Adrenal gland (tissue), 5 donors: ENCODE measurements at regions not wholly inside any gene's neighbourhood (a gene's known extent, or its start where the extent isn't known, plus 50 kb on each side); places are given as distances from the start of the nearest gene placed in this dataset.

ENCODE experiments used
- POLR2A ChIP-seq, 2 donors: fragments of 450-650 bp; IDR thresholded peaks; one replicate each; pipeline ENCODE4 v1.6.1; 2017; ENCODE audit warnings: antibody characterized with exemption in 2 of 2, mild to moderate bottlenecking in 2 of 2, moderate library complexity in 1 of 2
- TF ChIP-seq, protein P1 (sequence below), 6 experiments: fragments of 450-650 bp in 4 of 6; fragments of 200-600 bp in 2 of 6; sonication (generic) in 1 of 6; IDR thresholded peaks; 1 replicate in 5 of 6; 2 replicates in 1 of 6; pipeline versions ENCODE4 v1.5.1 to v1.8.0; 2016 to 2021; ENCODE audit warnings: antibody characterized with exemption in 6 of 6, mild to moderate bottlenecking in 2 of 6, moderate library complexity in 1 of 6
- donor health status: DM: no; HTN: no; CAD: no.

DNA sequence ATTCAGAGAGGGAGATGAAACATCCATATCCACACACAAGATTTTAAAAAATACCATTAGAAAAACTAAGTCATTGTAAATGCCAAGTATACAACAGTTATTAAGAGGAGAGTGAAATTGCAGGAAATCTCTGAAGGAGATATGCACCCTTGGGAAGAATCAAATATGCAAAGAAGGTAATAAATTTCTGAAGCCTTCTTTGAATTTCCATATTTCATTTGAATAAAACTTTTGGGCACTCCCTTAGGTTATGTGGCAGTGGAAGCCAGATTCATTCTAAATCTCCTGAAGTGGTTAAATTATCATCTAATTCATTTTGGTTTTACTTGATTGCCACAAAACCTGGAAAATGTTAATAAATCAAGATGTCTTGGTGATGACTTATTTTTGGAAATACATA, 138.9 kb upstream of the CLEC14A start:
- no peak for TF ChIP-seq POLR2A (IDR thresholded peaks at IDR 0.05)
- TF ChIP-seq, protein P1, sequence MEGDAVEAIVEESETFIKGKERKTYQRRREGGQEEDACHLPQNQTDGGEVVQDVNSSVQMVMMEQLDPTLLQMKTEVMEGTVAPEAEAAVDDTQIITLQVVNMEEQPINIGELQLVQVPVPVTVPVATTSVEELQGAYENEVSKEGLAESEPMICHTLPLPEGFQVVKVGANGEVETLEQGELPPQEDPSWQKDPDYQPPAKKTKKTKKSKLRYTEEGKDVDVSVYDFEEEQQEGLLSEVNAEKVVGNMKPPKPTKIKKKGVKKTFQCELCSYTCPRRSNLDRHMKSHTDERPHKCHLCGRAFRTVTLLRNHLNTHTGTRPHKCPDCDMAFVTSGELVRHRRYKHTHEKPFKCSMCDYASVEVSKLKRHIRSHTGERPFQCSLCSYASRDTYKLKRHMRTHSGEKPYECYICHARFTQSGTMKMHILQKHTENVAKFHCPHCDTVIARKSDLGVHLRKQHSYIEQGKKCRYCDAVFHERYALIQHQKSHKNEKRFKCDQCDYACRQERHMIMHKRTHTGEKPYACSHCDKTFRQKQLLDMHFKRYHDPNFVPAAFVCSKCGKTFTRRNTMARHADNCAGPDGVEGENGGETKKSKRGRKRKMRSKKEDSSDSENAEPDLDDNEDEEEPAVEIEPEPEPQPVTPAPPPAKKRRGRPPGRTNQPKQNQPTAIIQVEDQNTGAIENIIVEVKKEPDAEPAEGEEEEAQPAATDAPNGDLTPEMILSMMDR (IDR thresholded peaks at IDR 0.05), result no peak
